Transverse colon (tissue), 4 donors: ENCODE measurements at regions not wholly inside any gene's neighbourhood (a gene's known extent, or its start where the extent isn't known, plus 50 kb on each side); places are given as distances from the start of the nearest gene placed in this dataset.
"Not testable (repeated sequence)": the region's sequence is repeated elsewhere in the genome, so short reads cannot be mapped to it uniquely, and the experiment has no call there.

Experiments
- DNase-seq: peaks from one replicate; pipeline ENCODE4 v3.0.0-alpha.2; 2019
- H3K27ac ChIP-seq, 4 donors: fragments of 200-600 bp; sonication (generic); 2 replicates each; pipeline ENCODE4 v1.5.1; 2016 to 2018; ENCODE audit warnings: inconsistent platforms in 4 of 4
- H3K27me3 ChIP-seq: fragments of 200-600 bp; sonication (generic); 2 replicates; pipeline ENCODE4 v1.5.1; 2017; ENCODE audit warnings: inconsistent platforms
- H3K36me3 ChIP-seq, 4 donors: fragments of 200-600 bp; sonication (generic); 2 replicates each; pipeline ENCODE4 v1.5.1; 2017 to 2019; ENCODE audit warnings: inconsistent platforms in 4 of 4
- H3K4me1 ChIP-seq, 4 donors: fragments of 200-600 bp; sonication (generic); 2 replicates each; pipeline ENCODE4 v1.5.1; 2017 to 2020; ENCODE audit warnings: inconsistent platforms in 4 of 4
- H3K4me3 ChIP-seq, 4 donors: fragments of 200-600 bp; sonication (generic); 1 replicate in 1 of 4; 2 replicates in 3 of 4; pipeline versions ENCODE4 v1.5.1 to v1.6.1; 2017 to 2019; ENCODE audit warnings: inconsistent platforms in 4 of 4
- H3K9me3 ChIP-seq, 2 donors: fragments of 200-600 bp; sonication (generic); 2 replicates each; pipeline ENCODE4 v1.5.1; 2017 to 2019; ENCODE audit warnings: inconsistent platforms in 2 of 2
- EP300 ChIP-seq: sonication (generic); formaldehyde crosslinking; IDR thresholded peaks from one replicate; pipeline ENCODE4 v1.6.1; 2017; ENCODE audit warnings: antibody characterized with exemption, low read depth
- POLR2A ChIP-seq: fragments of 450-650 bp; IDR thresholded peaks from one replicate; pipeline ENCODE4 v1.6.1; 2016; ENCODE audit warnings: antibody characterized with exemption, mild to moderate bottlenecking, moderate library complexity
- POLR2AphosphoS5 ChIP-seq, 3 donors: sonication (generic); formaldehyde crosslinking; IDR thresholded peaks; one replicate each; pipeline ENCODE4 v1.6.1; 2016; ENCODE audit warnings: antibody characterized with exemption in 3 of 3
- WGBS, 2 donors: methylation state at CpG; one replicate each; pipeline ENCODE4 v1.1.5; 2018; ENCODE audit warnings: low coverage in 1 of 2; 5-methylcytosine and 5-hydroxymethylcytosine counted together
- in situ Hi-C, 4 donors: fragments of 200-750 bp; cut with MboI; loops; one replicate each; pipeline versions ENCODE4 v1.15.0 to v1.15.1; 2017; ENCODE audit warnings: low sequenced_read_pairs in 3 of 4, low pct_ligation_motif_present in 1 of 4, low pct_unique_long_range_greater_than_20kb in 1 of 4
- intact Hi-C: fragments of 100-400 bp; cut with DNase I; formaldehyde crosslinking; loops from one replicate; pipeline ENCODE4 v1.15.1; 2023; ENCODE audit warnings: low total_unique reads
- TF ChIP-seq, protein P1 (sequence below), 5 experiments: fragments of 200-600 bp in 3 of 5; fragments of 450-650 bp in 2 of 5; sonication (generic) in 3 of 5; IDR thresholded peaks; 1 replicate in 2 of 5; 2 replicates in 3 of 5; pipeline ENCODE4 v1.5.1; 2016 to 2017; ENCODE audit warnings: antibody characterized with exemption in 5 of 5, inconsistent platforms in 3 of 5, mild to moderate bottlenecking in 2 of 5, moderate library complexity in 1 of 5

DNA sequence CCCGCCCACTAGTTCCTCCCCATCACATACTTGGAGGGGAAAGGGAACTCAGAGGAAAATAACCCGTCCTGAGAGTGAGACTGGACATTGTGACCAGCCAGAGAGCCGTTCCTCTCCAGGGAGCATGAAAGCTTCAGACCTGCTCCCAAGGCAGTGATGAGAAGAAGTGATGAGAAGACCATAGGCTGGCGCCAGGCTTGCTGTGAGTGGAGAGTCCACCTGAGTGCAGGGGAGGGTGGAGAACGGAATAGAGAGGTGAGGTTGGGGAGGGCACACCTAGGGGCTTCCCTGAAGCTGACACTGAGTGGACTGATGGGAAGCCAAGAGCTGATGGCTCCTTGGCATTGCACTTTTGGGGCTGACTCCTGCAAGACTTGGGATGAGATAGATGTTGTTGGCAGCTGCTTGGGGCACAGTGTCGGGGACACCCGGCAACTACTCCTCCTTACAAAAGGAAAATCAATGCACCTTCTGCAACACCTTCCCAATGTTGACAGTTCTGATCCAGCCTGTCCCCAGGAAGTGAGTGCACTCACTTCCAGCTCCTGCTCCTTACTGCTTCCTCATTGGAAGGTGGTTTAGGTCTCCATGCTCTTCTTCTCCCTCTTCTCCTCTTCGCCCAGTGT, 79.4 kb downstream of the EMX2 start:
- Histone ChIP-seq H3K36me3 (no peaks in the 10 kb centered on the region), H3K27me3 (no peaks in the 10 kb centered on the region), H3K4me1 (no peaks in the 10 kb centered on the region), H3K9me3 (no peaks in the 10 kb centered on the region), H3K4me3 (no peak overlapping the region), H3K27ac (no peak overlapping the region)
- DNase-seq = no peak
- no peak for TF ChIP-seq POLR2AphosphoS5 (IDR thresholded peaks at IDR 0.05)
- TF ChIP-seq POLR2A = no peak
- TF ChIP-seq EP300 = no peak
- TF ChIP-seq, protein P1, sequence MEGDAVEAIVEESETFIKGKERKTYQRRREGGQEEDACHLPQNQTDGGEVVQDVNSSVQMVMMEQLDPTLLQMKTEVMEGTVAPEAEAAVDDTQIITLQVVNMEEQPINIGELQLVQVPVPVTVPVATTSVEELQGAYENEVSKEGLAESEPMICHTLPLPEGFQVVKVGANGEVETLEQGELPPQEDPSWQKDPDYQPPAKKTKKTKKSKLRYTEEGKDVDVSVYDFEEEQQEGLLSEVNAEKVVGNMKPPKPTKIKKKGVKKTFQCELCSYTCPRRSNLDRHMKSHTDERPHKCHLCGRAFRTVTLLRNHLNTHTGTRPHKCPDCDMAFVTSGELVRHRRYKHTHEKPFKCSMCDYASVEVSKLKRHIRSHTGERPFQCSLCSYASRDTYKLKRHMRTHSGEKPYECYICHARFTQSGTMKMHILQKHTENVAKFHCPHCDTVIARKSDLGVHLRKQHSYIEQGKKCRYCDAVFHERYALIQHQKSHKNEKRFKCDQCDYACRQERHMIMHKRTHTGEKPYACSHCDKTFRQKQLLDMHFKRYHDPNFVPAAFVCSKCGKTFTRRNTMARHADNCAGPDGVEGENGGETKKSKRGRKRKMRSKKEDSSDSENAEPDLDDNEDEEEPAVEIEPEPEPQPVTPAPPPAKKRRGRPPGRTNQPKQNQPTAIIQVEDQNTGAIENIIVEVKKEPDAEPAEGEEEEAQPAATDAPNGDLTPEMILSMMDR (IDR thresholded peaks at IDR 0.05) = no peak
- 64 to 86% methylated on average over 2 to 8 of the region's 8 CpGs for WGBS, 2 donors
- intact Hi-C loops (no loop called here), in situ Hi-C loops (no loop called here)

DNA sequence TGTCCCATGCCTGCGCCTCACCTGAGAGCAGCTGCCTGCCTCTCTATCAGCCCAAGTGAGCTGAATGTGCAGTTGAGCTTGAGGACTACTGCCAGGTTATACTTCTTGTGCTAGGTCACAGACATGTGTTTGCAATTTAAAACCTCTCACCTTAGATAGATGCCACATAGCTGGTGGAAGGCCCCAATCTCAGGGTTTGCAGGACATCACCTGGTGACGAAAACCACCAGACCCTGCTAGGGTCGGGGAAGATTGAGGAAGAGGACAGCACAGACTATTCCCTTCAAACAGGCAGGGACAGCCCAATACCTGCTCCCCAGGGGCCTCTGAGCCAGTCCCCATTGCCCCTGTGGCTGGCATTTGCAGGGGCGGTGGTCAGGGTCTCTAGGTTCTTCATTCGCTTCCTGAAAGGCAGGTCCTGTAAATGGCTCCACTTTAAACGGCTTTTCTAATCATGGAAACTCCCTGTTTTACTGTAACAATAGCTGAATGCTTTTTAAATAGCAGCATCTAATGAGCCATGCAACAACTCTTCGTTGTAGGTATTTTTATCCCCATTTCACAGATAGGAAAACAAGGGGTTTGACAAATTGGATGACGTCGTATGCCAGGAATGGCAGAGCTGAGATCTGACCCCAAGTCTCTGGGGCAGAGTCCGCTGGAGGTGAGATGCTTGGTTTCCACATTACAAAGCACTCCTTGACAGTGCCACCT, 80.1 kb downstream of the EMX2 start:
- H3K4me3 ChIP-seq = no peak overlapping the region
- intact Hi-C loops = no loop called here
- 69 to 71% methylated on average over 5 to 10 of the region's 10 CpGs for WGBS, 2 donors
- no peak overlapping the region for H3K27ac ChIP-seq
- in situ Hi-C loops = no loop called here
- no peaks in the 10 kb centered on the region for H3K36me3 ChIP-seq
- no peak for DNase-seq
- no peaks in the 10 kb centered on the region for H3K27me3 ChIP-seq
- TF ChIP-seq POLR2AphosphoS5 (IDR thresholded peaks at IDR 0.05) (no peak), POLR2A (no peak), EP300 (no peak)
- TF ChIP-seq, protein P1 (IDR thresholded peaks at IDR 0.05) = no peak
- H3K9me3 ChIP-seq = no peaks in the 10 kb centered on the region
- H3K4me1 ChIP-seq = no peaks in the 10 kb centered on the region

DNA sequence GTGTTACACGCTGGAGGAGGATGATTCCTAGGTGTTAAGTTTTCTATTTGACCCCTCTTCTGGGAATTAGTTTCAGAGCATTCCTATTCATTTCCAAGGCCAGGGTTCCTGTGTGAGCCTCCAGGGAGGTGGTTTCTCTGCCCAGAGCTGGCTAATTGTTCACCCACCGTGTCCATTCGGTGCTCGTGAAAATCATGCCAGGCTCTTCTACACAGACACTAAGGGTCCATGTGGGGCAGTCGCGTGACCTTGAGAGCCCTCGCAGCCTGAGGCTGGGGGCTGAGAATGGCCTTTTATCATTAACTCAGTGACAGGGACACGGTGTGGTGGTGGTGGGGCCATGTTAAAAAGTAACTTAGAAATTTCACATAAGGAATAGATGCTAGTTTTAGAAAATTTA, 83.7 kb downstream of the EMX2 start:
- 82 to 83% methylated on average over 2 to 8 of the region's 8 CpGs for WGBS, 2 donors
- Histone ChIP-seq H3K36me3 (no peaks in the 10 kb centered on the region), H3K4me3 (no peak overlapping the region), H3K4me1 (no peaks in the 10 kb centered on the region), H3K27ac (no peak overlapping the region), H3K27me3 (no peaks in the 10 kb centered on the region), H3K9me3 (no peaks in the 10 kb centered on the region)
- in situ Hi-C loops = no loop called here
- DNase-seq = no peak
- intact Hi-C loops = no loop called here
- no peak for TF ChIP-seq EP300
- TF ChIP-seq, protein P1 (IDR thresholded peaks at IDR 0.05) = no peak
- no peak for TF ChIP-seq POLR2A
- TF ChIP-seq POLR2AphosphoS5 (IDR thresholded peaks at IDR 0.05) = no peak

DNA sequence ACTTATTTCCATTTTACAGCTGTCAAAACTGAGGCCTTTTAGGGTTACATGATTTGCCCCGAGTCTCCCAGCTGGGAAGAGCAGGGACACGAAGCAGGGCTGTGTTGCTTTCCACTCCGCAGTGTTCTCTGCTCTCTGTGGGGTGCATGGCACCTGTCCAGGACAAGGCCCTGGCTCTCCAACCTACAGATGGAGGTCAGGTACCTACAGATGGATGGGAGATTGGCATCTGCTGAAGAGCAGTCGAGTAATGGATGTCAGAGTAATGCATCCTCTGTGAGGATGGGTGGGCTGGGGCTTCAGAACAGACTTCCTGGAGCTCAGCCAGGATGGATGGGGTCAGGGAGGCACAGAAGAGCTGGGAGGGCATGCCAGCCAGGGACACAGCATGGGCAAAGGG, 85.0 kb downstream of the EMX2 start:
- no peaks in the 10 kb centered on the region for H3K27me3 ChIP-seq
- intact Hi-C loops = no loop called here
- no peak for DNase-seq
- H3K4me1 ChIP-seq = no peaks in the 10 kb centered on the region
- no peak overlapping the region for H3K27ac ChIP-seq
- in situ Hi-C loops = no loop called here
- H3K36me3 ChIP-seq = no peaks in the 10 kb centered on the region
- 71 to 76% methylated on average over 1 to 4 of the region's 4 CpGs for WGBS, 2 donors
- no peak overlapping the region for H3K4me3 ChIP-seq
- H3K9me3 ChIP-seq = no peaks in the 10 kb centered on the region
- no peak for TF ChIP-seq POLR2A
- TF ChIP-seq, protein P1 (IDR thresholded peaks at IDR 0.05) = no peak
- no peak for TF ChIP-seq EP300
- no peak for TF ChIP-seq POLR2AphosphoS5 (IDR thresholded peaks at IDR 0.05)

DNA sequence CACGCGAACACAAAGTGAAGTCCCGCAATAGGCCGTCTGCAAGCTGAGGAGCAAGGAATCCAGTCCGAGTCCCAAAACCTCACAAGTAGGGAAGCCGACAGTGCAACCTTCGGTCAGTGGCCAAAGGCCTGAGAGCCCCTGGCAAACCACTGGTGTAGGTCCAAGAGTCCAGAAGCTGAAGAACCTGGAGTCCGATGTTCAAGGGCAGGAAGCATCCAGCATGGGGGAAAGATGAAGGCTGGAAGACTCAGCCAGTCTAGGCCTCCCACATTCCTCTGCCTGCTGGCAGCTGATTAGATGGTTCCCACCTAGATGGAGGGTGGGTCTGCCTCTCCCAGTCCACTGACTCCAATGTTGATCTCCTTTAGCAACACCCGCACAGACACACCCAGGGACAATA, 87.2 kb downstream of the EMX2 start:
- H3K27me3 ChIP-seq, H3K36me3 ChIP-seq, H3K4me1 ChIP-seq, H3K9me3 ChIP-seq, in situ Hi-C loops, intact Hi-C loops, H3K4me3 ChIP-seq, DNase-seq, H3K27ac ChIP-seq: not testable (repeated sequence)
- WGBS, 2 donors = 94 to 96% methylated on average over 5 to 9 of the region's 9 CpGs
